ENCODE measurements at regions not wholly inside any gene's neighbourhood (a gene's known extent, or its start where the extent isn't known, plus 50 kb on each side); places are given as distances from the start of the nearest gene placed in this dataset.

- TF ChIP-seq CTCF (IDR thresholded peaks at IDR 0.05; ENCODE audit: low read depth, low read length) (no peak), POLR2A (IDR thresholded peaks at IDR 0.05; ENCODE audit: extremely low read depth, insufficient read length) (no peak)
Observed at GRCh38 chr14:61106959-61107641, 126.1 kb downstream of the SLC38A6 start.
